ENCODE measurements at regions not wholly inside any gene's neighbourhood (a gene's known extent, or its start where the extent isn't known, plus 50 kb on each side); places are given as distances from the start of the nearest gene placed in this dataset.

- no peak for DNase-seq (ENCODE audit: low read depth)
Measured at GRCh38 chr10:43903451-43903850, 254.8 kb upstream of the ZNF32 start.

DNA sequence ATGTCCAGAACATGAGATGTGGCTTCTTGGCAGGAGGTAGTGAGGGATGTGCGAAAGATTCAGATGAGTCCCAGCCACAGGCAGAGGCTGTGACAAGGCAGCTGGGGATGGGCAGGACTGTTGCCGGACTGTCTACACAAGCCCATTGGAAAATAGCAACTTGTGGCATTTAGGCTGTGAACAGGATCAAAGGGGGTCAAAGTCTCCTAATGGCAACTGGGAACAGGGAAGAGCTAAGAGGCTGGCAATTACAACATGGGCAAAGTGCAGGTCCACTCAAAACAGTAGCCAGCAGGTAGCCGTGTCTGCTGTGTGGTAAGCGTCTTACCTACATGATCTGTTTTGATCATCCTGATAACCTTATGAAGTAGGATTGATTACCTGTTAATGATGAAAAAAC is 254.2 kb upstream of the ZNF32 start:
- no peak for DNase-seq (ENCODE audit: low read depth)

GRCh38 chr10:43901744-43902504 is 253.2 kb upstream of the ZNF32 start:
- DNase-seq (ENCODE audit: low read depth), result no peak

GRCh38 chr10:43901302-43901701 is 252.6 kb upstream of the ZNF32 start:
- no peak for DNase-seq (ENCODE audit: low read depth)

GRCh38 chr10:43900571-43900970 is 251.9 kb upstream of the ZNF32 start:
- no peak for DNase-seq (ENCODE audit: low read depth)

DNA sequence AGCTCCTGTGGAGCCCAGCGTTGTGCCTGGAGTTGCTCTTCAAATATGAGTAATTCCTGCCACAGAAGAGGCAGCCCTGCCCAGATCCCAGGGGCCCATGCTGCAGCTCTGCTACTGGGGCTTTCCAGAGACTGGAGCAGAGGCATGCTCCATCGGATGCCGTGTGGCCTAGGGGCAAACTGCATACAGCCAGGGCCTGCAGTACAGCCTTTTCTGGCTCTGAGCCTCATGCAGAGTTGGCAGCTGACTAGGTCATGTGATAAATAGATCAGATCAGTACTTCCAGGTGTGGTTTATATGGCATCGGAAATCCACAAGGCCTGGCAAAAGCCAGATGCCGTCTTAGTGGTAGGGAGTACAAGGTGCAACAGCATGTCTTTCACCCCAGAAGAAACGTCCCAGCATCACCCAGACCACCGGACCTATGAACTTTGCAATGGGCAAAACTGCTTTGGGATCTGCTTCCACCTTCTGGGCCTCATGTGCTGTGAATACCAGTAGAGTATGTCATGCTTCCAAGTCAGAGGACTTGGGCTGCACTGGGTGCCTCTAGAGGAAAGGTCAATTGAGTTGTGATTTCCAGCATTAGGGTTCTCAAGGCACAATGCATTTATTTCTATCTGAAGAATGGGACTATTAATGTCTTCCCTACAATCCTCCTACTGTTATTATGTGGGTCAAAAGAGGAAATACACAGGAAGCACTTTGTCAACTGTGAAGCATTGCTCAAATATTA is 250.7 kb upstream of the ZNF32 start:
- DNase-seq (ENCODE audit: low read depth), result peak; percentile 74

DNA sequence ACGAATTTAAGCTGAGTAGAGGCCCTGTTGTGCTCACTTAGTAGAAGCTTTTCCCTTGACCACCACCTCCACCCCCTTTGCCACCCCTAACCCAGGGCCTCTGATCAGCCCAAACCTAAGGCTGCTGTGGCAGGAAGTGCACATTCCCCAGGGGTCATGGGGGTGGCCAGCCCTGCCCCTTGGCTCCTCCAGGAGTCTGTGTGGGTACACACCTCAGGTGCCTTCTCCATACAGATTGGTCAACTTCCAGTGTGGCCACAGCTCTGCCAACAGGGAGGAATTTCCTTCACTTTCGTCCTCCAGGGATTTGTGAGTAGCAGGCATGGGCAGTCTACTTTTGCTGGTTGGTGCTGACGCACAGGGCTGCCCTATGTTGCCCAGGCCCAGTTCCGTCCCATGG is 249.9 kb upstream of the ZNF32 start:
- no peak for DNase-seq (ENCODE audit: low read depth)

- no peak for DNase-seq (ENCODE audit: low read depth)
Measured at GRCh38 chr10:43897765-43898419, 249.2 kb upstream of the ZNF32 start.

DNA sequence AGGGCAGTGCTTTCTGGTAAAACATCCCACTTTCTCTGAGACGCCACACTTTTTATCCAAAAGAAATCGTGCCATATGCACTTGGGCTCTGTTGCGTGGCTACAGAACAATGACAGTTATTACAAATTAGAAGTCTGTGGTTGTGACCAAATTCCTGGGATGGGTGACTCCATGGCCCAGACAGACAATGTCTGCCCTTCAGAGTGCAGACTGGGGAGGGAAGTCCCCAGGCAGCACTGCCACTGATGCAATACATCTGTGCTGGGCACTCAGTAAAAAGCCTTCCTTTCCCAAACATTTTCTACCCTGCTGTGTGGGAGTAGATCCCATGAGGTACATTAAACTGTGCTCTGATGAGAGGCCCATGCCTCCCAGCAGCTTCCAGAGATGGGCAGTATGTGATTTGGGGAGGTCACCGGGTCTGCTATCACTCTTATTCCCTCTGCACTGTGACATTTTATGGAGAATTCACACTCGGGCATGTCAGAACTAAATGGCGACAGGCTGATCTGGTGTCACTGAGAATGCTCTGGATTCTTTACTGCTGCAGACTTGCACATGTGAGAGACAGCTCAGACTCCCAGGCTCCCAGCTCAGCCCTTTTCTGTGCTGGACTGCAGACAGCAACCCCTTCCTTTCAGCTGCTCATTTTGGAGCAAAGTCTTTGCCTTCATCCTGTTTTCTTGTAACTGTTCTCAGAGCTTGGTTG is 243.5 kb upstream of the ZNF32 start:
- DNase-seq (ENCODE audit: low read depth), result peak; percentile 93

GRCh38 chr10:43891241-43891640 is 242.6 kb upstream of the ZNF32 start:
- peak; percentile 81 for DNase-seq (ENCODE audit: low read depth)

DNA sequence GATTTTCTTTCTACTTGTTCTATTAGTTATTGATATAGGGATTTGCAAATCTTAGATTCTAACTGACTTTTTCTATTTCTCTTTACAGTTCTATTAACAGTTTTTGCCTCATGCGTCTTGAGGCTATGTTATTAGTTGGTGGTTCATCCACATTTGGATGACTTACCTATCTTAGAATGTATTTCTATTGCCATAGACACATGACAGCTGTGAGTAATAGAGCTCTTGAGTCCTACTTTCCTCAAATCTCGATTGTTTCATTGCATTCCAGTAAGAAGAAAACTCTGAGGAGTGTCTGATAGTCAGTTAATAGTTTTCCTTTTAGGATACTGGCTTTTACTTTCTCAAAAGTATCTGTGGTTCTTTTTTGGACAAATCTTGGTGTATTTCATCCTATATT is 241.4 kb upstream of the ZNF32 start:
- peak; percentile 87 for DNase-seq (ENCODE audit: low read depth)

DNA sequence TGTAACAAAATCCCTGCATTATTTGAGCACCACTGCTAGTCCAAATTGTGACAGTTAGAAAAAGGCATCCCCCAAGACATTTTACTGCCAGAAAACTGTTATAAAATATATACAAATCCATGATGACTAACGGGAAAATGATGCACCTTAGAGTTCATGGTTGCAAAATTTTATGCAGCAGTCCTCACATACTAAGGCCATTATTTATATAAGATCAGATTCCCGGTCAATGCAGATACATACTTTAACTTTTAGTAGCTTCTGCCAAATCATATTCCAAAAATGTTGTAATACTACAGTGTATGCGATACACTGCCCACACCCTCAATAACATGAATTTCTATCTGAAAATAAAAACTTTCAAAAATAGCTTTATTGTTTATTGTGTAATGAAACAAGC is 239.9 kb upstream of the ZNF32 start:
- peak; percentile 84 for DNase-seq (ENCODE audit: low read depth)

DNA sequence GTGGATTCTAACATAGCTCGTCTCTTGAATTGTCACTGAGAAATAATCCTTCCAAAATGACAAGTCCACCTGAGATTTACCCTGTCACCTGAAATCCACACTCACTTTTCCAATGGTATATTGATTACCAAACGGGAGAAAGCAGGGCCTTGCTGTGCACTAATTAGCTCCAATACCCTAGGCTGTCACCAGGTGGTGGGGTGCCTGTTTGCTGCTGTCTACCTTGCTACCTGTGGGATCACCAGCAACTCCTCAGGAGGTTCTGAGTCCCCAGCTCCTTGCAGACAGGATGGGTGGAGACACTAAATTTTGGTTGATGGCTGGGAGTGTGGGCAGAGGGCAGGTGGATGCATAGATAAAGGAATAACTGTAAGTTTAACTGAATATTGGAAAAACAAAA is 237.2 kb upstream of the ZNF32 start:
- DNase-seq (ENCODE audit: low read depth), result no peak

GRCh38 chr10:43885252-43885651 is 236.6 kb upstream of the ZNF32 start:
- DNase-seq (ENCODE audit: low read depth), result no peak

DNA sequence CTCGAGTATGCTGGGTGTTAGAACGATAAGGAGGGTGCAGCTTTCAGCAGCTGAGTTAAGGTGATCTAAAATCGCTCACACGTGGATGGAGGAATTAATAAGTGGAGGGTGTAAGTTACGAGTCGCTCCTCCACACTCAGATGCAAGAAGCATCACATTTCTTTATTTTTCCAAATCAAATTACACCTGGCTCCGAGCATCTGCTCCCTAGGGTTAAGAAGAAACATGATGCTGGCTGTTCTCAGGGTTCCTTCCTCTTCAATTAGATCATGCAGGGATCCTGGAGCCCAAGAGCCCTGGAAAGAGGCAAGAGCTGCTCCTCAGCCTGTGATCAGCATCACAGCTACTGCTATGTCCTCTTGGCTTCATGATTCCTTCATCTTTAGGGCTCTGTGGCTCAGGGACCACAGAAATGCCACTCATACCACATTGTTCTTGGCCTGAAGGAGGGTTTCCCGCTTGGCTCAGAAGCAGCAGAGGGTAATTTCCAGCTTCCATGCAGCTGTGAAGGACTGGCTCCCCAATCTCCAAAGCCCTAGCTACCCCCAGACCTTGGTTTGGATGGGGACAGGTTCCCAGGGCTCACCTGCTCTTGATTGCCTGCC is 235.9 kb upstream of the ZNF32 start:
- DNase-seq (ENCODE audit: low read depth), result peak; percentile 38

- DNase-seq (ENCODE audit: low read depth), result no peak
Measured at GRCh38 chr10:43882711-43883110, 234.0 kb upstream of the ZNF32 start.

- no peak for DNase-seq (ENCODE audit: low read depth)
Measured at GRCh38 chr10:43881657-43882056, 233.0 kb upstream of the ZNF32 start.

DNA sequence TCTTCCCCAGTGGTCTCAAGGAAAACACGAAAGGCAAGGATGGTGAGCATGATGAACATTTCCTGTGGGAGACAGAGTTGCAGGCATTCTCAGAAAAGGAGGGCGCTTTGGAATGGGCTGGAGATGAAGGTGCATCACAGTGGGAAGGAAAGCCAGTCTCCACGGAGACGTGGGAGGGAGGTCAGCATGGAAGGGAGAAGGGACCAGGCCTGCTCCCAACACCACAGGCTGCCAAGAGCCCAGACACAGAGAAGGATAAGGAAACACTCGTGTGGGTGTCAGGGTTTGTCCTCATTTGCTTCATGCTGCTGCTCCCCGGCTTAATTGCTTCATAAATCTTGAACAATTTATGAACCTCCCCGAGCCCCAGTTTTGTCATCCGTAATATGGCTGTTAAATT is 231.5 kb upstream of the ZNF32 start:
- no peak for DNase-seq (ENCODE audit: low read depth)

- no peak for DNase-seq (ENCODE audit: low read depth)
Measured at GRCh38 chr10:43879742-43880141, 231.1 kb upstream of the ZNF32 start.

DNA sequence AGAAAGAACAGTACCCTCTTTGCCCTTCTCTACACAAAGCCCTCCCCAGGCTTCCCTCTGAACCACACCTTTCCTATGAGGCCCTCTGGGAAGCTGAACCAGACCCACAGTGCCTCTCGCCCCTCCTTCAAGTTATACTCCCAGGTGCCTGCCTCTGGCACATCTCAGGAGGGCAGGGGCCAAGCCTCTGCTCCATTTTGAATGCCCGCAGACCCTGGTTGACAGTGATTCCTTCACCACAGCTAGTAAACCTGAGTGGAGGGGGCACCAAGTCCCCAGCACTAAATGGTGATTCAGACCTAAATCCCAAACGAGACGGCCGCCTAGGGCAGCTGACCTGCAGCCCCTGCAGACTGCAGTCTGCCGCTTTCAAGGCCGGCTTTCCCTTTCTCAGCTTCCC is 230.5 kb upstream of the ZNF32 start:
- DNase-seq (ENCODE audit: low read depth), result no peak

GRCh38 chr10:43878386-43878785 is 229.7 kb upstream of the ZNF32 start:
- DNase-seq (ENCODE audit: low read depth), result peak; percentile 80

- no peak for DNase-seq (ENCODE audit: low read depth)
Measured at GRCh38 chr10:43876976-43877375, 228.3 kb upstream of the ZNF32 start.

Measured in M059J (cell line).